ENCODE measurements at regions not wholly inside any gene's neighbourhood (a gene's known extent, or its start where the extent isn't known, plus 50 kb on each side); places are given as distances from the start of the nearest gene placed in this dataset.

- no peak for DNase-seq
- H3K27me3 Mint-ChIP-seq: peaks cover 14% of the 10 kb centered on the region
- no peaks in the 10 kb centered on the region for H3K9me3 Mint-ChIP-seq
- no peak overlapping the region for H3K27ac Mint-ChIP-seq
- H3K4me1 Mint-ChIP-seq: no peaks in the 10 kb centered on the region
- no peak overlapping the region for H3K4me3 Mint-ChIP-seq
- ATAC-seq: peak; percentile 23
These were observed 117.5 kb downstream of the DDX1 start for GRCh38 chr2:15708865-15709820.

GRCh38 chr2:15711126-15711860, 119.6 kb downstream of the DDX1 start:
- Mint-ChIP-seq H3K27ac (no peak overlapping the region), H3K4me1 (no peaks in the 10 kb centered on the region), H3K4me3 (no peak overlapping the region), H3K9me3 (no peaks in the 10 kb centered on the region), H3K27me3 (peaks cover 10% of the 10 kb centered on the region)
- ATAC-seq (no peak), DNase-seq (no peak)

GRCh38 chr2:15712551-15713342, 121.1 kb downstream of the DDX1 start:
- DNase-seq (no peak), ATAC-seq (no peak)
- Mint-ChIP-seq H3K9me3 (no peaks in the 10 kb centered on the region), H3K27ac (no peak overlapping the region), H3K27me3 (peaks cover 10% of the 10 kb centered on the region), H3K4me1 (no peaks in the 10 kb centered on the region), H3K4me3 (no peak overlapping the region)

- H3K4me3 Mint-ChIP-seq: no peak overlapping the region
- no peak for DNase-seq
These were observed 121.8 kb downstream of the DDX1 start for GRCh38 chr2:15713475-15713874.

GRCh38 chr2:15714002-15714401, 122.3 kb downstream of the DDX1 start:
- Mint-ChIP-seq H3K4me3 (no peak overlapping the region), H3K4me1 (no peaks in the 10 kb centered on the region), H3K27me3 (peaks cover 10% of the 10 kb centered on the region), H3K27ac (no peak overlapping the region), H3K9me3 (no peaks in the 10 kb centered on the region)
- ATAC-seq (no peak), DNase-seq (no peak)

More at GRCh38 chr2:15713475-15713874, 121.8 kb downstream of the DDX1 start:
- Mint-ChIP-seq H3K9me3 (no peaks in the 10 kb centered on the region), H3K27ac (no peak overlapping the region), H3K27me3 (peaks cover 10% of the 10 kb centered on the region), H3K4me1 (no peaks in the 10 kb centered on the region)
- no peak for ATAC-seq

GRCh38 chr2:15714609-15715008, 122.9 kb downstream of the DDX1 start:
- Mint-ChIP-seq H3K4me3 (no peak overlapping the region), H3K4me1 (no peaks in the 10 kb centered on the region), H3K27ac (no peak overlapping the region), H3K9me3 (no peaks in the 10 kb centered on the region), H3K27me3 (peaks cover 7% of the 10 kb centered on the region)
- DNase-seq (no peak), ATAC-seq (no peak)

- H3K9me3 Mint-ChIP-seq: no peaks in the 10 kb centered on the region
- no peaks in the 10 kb centered on the region for H3K4me1 Mint-ChIP-seq
- ATAC-seq (no peak), DNase-seq (no peak)
- H3K4me3 Mint-ChIP-seq: no peak overlapping the region
- H3K27me3 Mint-ChIP-seq: no peaks in the 10 kb centered on the region
- H3K27ac Mint-ChIP-seq: no peak overlapping the region
These were observed 123.9 kb downstream of the DDX1 start for GRCh38 chr2:15715596-15715995.

- H3K4me1 Mint-ChIP-seq: no peaks in the 10 kb centered on the region
- H3K4me3 Mint-ChIP-seq: no peak overlapping the region
- no peaks in the 10 kb centered on the region for H3K27me3 Mint-ChIP-seq
- ATAC-seq (peak; percentile 19), DNase-seq (no peak)
- H3K9me3 Mint-ChIP-seq: no peaks in the 10 kb centered on the region
- H3K27ac Mint-ChIP-seq: no peak overlapping the region
These were observed 126.7 kb downstream of the DDX1 start for GRCh38 chr2:15718103-15718943.

GRCh38 chr2:15718944-15719323, 127.3 kb downstream of the DDX1 start:
- no peaks in the 10 kb centered on the region for H3K4me1 Mint-ChIP-seq
- H3K27ac Mint-ChIP-seq: no peak overlapping the region
- H3K27me3 Mint-ChIP-seq: no peaks in the 10 kb centered on the region
- no peak overlapping the region for H3K4me3 Mint-ChIP-seq
- no peak for ATAC-seq
- no peak for DNase-seq
- no peaks in the 10 kb centered on the region for H3K9me3 Mint-ChIP-seq

GRCh38 chr2:15719566-15720313, 128.1 kb downstream of the DDX1 start:
- DNase-seq: no peak
- no peaks in the 10 kb centered on the region for H3K9me3 Mint-ChIP-seq
- no peaks in the 10 kb centered on the region for H3K27me3 Mint-ChIP-seq
- no peaks in the 10 kb centered on the region for H3K4me1 Mint-ChIP-seq
- no peak for ATAC-seq
- H3K4me3 Mint-ChIP-seq: no peak overlapping the region
- H3K27ac Mint-ChIP-seq: no peak overlapping the region

- Mint-ChIP-seq H3K4me1 (no peaks in the 10 kb centered on the region), H3K27me3 (peaks cover 5% of the 10 kb centered on the region), H3K27ac (no peak overlapping the region), H3K9me3 (no peaks in the 10 kb centered on the region), H3K4me3 (no peak overlapping the region)
- DNase-seq: no peak
- no peak for ATAC-seq
These were observed 129.1 kb downstream of the DDX1 start for GRCh38 chr2:15720561-15721307.

GRCh38 chr2:15721411-15722067, 129.9 kb downstream of the DDX1 start:
- Mint-ChIP-seq H3K4me3 (no peak overlapping the region), H3K27ac (no peak overlapping the region), H3K9me3 (no peaks in the 10 kb centered on the region), H3K27me3 (peaks cover 13% of the 10 kb centered on the region), H3K4me1 (no peaks in the 10 kb centered on the region)
- DNase-seq (no peak), ATAC-seq (no peak)

- ATAC-seq (no peak), DNase-seq (no peak)
- H3K4me1 Mint-ChIP-seq: no peaks in the 10 kb centered on the region
- H3K27ac Mint-ChIP-seq: no peak overlapping the region
- H3K9me3 Mint-ChIP-seq: no peaks in the 10 kb centered on the region
- peaks cover 15% of the 10 kb centered on the region for H3K27me3 Mint-ChIP-seq
- no peak overlapping the region for H3K4me3 Mint-ChIP-seq
These were observed 131.3 kb downstream of the DDX1 start for GRCh38 chr2:15722980-15723379.
